Prostate gland (tissue), 2 donors: ENCODE measurements at regions not wholly inside any gene's neighbourhood (a gene's known extent, or its start where the extent isn't known, plus 50 kb on each side); places are given as distances from the start of the nearest gene placed in this dataset.

Experiments
- CTCF ChIP-seq, 4 experiments: fragments of 200-600 bp in 2 of 4; fragments of 450-650 bp in 2 of 4; sonication (generic) in 2 of 4; IDR thresholded peaks; 1 replicate in 3 of 4; 2 replicates in 1 of 4; pipeline ENCODE4 v1.5.1; 2016 to 2019; ENCODE audit warnings: antibody characterized with exemption in 4 of 4, mild to moderate bottlenecking in 2 of 4, moderate library complexity in 2 of 4
- POLR2A ChIP-seq: fragments of 450-650 bp; IDR thresholded peaks from one replicate; pipeline ENCODE4 v1.6.1; 2016; ENCODE audit warnings: antibody characterized with exemption, mild to moderate bottlenecking

GRCh38 chr4:81737865-81738559 lies 266.3 kb upstream of the RASGEF1B start:
- no peak for TF ChIP-seq CTCF (IDR thresholded peaks at IDR 0.05)
- no peak for TF ChIP-seq POLR2A
